Endothelial cell of umbilical vein (primary cell): ENCODE measurements at regions not wholly inside any gene's neighbourhood (a gene's known extent, or its start where the extent isn't known, plus 50 kb on each side); places are given as distances from the start of the nearest gene placed in this dataset.
"Not testable (repeated sequence)": the region's sequence is repeated elsewhere in the genome, so short reads cannot be mapped to it uniquely, and the experiment has no call there.

Source experiments
- BruUV-seq: library from RNA; stranded (reverse); fragments of 400-500 nt; replicated peaks from 2 replicates; lab custom pipeline; 2021; lab: Mats Ljungman, UMichigan
- CTCF ChIA-PET: fragments of 300-600, 350-600 bp; sonication (Branson Sonifier 250); formaldehyde crosslinking; loops from one replicate; lab custom pipeline; 2021; ENCODE audit warnings: antibody characterized with exemption, inconsistent platforms; lab: Charles Lee
- POLR2A ChIA-PET: fragments of 300-600, 350-600 bp; sonication (Branson Sonifier 250); formaldehyde crosslinking; loops from one replicate; lab custom pipeline; 2021; ENCODE audit warnings: antibody characterized with exemption, inconsistent platforms; lab: Charles Lee
- DNase-seq: peaks from one replicate; pipeline ENCODE4 v3.0.0-alpha.2; 2011; ENCODE audit warnings: low read depth, low spot score
- FAIRE-seq: peaks from 2 replicates; lab custom pipeline; 2011; peaks lifted over from hg19 to GRCh38; lab: Jason Lieb, UNC
- H2AFZ ChIP-seq: 2 replicates; pipeline ENCODE4 v1.6.0; 2012; ENCODE audit warnings: low read depth, low read length, control low read depth, inconsistent platforms
- H3K27ac ChIP-seq: 2 replicates; pipeline ENCODE4 v1.5.1; 2011; ENCODE audit warnings: low read depth, mild to moderate bottlenecking, control low read depth, low read length, moderate library complexity; ENCODE audit not compliant: insufficient read depth
- H3K27me3 ChIP-seq, 2 experiments: 2 replicates each; pipeline versions ENCODE4 v1.6.0 to v1.6.1; 2011; ENCODE audit warnings: low read length in 2 of 2, mixed read lengths in 1 of 2; ENCODE audit not compliant: control insufficient read depth in 2 of 2, insufficient read depth in 2 of 2
- H3K36me3 ChIP-seq, 2 experiments: 2 replicates in 1 of 2; 3 replicates in 1 of 2; pipeline ENCODE4 v1.5.1; 2011; ENCODE audit warnings: low read length in 2 of 2, mild to moderate bottlenecking in 1 of 2, moderate library complexity in 1 of 2; ENCODE audit not compliant: control insufficient read depth in 2 of 2, insufficient read depth in 2 of 2; ENCODE audit errors: extremely low read depth in 1 of 2
- H3K4me1 ChIP-seq: 3 replicates; pipeline ENCODE4 v1.5.1; 2011; ENCODE audit warnings: mild to moderate bottlenecking, low read length; ENCODE audit not compliant: control insufficient read depth, insufficient read depth; ENCODE audit errors: extremely low read depth
- H3K4me2 ChIP-seq: 2 replicates; pipeline ENCODE4 v1.6.1; 2011; ENCODE audit warnings: low read length, control low read depth, mixed read lengths; ENCODE audit not compliant: insufficient read depth
- H3K4me3 ChIP-seq, 3 experiments: fragments of 200-600 bp in 1 of 3; sonication (generic), shearing (Covaris generic) in 1 of 3; replicated peaks in 1 of 3; 2 replicates each; pipeline ENCODE4 v1.5.1; 2011 to 2016; ENCODE audit warnings: control low read depth in 3 of 3, low read length in 3 of 3, mild to moderate bottlenecking in 2 of 3, inconsistent platforms in 1 of 3, low read depth in 1 of 3, moderate library complexity in 1 of 3; ENCODE audit not compliant: insufficient read depth in 1 of 3
- H3K79me2 ChIP-seq: 2 replicates; pipeline ENCODE4 v1.6.0; 2012; ENCODE audit warnings: low read length, inconsistent platforms; ENCODE audit not compliant: control insufficient read depth, insufficient read depth
- H3K9ac ChIP-seq: replicated peaks from 2 replicates; pipeline ENCODE3; 2011; ENCODE audit warnings: low read length, control low read depth; ENCODE audit not compliant: insufficient read depth; ENCODE audit errors: extremely low read depth
- H3K9me1 ChIP-seq: replicated peaks from 3 replicates; pipeline ENCODE4 v1.6.0; 2011; ENCODE audit warnings: mild to moderate bottlenecking, low read length; ENCODE audit not compliant: control insufficient read depth, insufficient read depth; ENCODE audit errors: extremely low read depth
- H3K9me3 ChIP-seq: replicated peaks from 2 replicates; pipeline ENCODE4 v1.5.1; 2012; ENCODE audit warnings: low read length, inconsistent platforms; ENCODE audit not compliant: control insufficient read depth, insufficient read depth
- H4K20me1 ChIP-seq: replicated peaks from 2 replicates; pipeline ENCODE3; 2011; ENCODE audit warnings: mild to moderate bottlenecking, low read length; ENCODE audit not compliant: control insufficient read depth, insufficient read depth; ENCODE audit errors: extremely low read depth
- CTCF ChIP-seq, 2 donors: IDR thresholded peaks; 1 replicate in 1 of 2; 2 replicates in 1 of 2; pipeline ENCODE4 v1.5.1; 2011; ENCODE audit warnings: low read length in 2 of 2, mild to moderate bottlenecking in 2 of 2, moderate library complexity in 2 of 2, control low read depth in 1 of 2, inconsistent platforms in 1 of 2, low read depth in 1 of 2; ENCODE audit not compliant: insufficient read depth in 1 of 2; ENCODE audit errors: extremely low read depth in 1 of 2
- EZH2 ChIP-seq: IDR thresholded peaks from 2 replicates; pipeline ENCODE4 v1.6.1; 2012; ENCODE audit warnings: borderline replicate concordance, low read depth, mild to moderate bottlenecking, moderate library complexity, low read length, inconsistent platforms; ENCODE audit not compliant: severe bottlenecking
- FOS ChIP-seq: IDR thresholded peaks from 2 replicates; pipeline ENCODE4 v1.6.1; 2011; ENCODE audit warnings: mild to moderate bottlenecking, low read length, moderate library complexity, borderline replicate concordance; ENCODE audit not compliant: insufficient read depth
- GATA2 ChIP-seq: IDR thresholded peaks from 2 replicates; pipeline ENCODE4 v1.7.0; 2011; ENCODE audit warnings: low read depth, mild to moderate bottlenecking, moderate library complexity, mixed read lengths, low read length; ENCODE audit not compliant: insufficient read length, insufficient read depth
- JUN ChIP-seq: IDR thresholded peaks from 2 replicates; pipeline ENCODE4 v1.6.1; 2011; ENCODE audit warnings: borderline replicate concordance, low read depth; ENCODE audit not compliant: insufficient read length, insufficient read depth
- MAX ChIP-seq: IDR thresholded peaks from 2 replicates; pipeline ENCODE4 v1.6.1; 2011; ENCODE audit not compliant: insufficient read depth, insufficient read length
- MYC ChIP-seq: IDR thresholded peaks from one replicate; pipeline ENCODE4 v1.6.1; 2011; ENCODE audit warnings: mild to moderate bottlenecking, low read depth, low read length
- POLR2A ChIP-seq: IDR thresholded peaks from 2 replicates; pipeline ENCODE4 v1.6.1; 2012; ENCODE audit warnings: low read depth, mild to moderate bottlenecking, control low read depth, low read length
- POLR2AphosphoS5 ChIP-seq: IDR thresholded peaks from 2 replicates; pipeline ENCODE4 v1.6.1; 2012; ENCODE audit warnings: low read depth, mild to moderate bottlenecking, control low read depth, low read length, moderate library complexity; ENCODE audit not compliant: insufficient read depth
- dilution Hi-C: fragments of 300-500 bp; cut with MboI; formaldehyde crosslinking; loops from one replicate; pipeline ENCODE4 v1.15.0; 2019; ENCODE audit warnings: low sequenced_read_pairs; ENCODE audit not compliant: extremely low pct_ligation_motif_present
- intact Hi-C: fragments of 100-400 bp; cut with micrococcal nuclease; formaldehyde crosslinking; loops from one replicate; pipeline ENCODE4 v1.10.0; 2022

GRCh38 chr3:88744896-88745295 is 362.5 kb upstream of the EPHA3 start:
- FAIRE-seq (no peak), DNase-seq (no peak)
- Histone ChIP-seq H3K4me3 (no peak overlapping the region), H3K27ac (no peak overlapping the region), H3K36me3 (no peaks in the 10 kb centered on the region), H3K9me3 (no peaks in the 10 kb centered on the region), H3K4me2 (no peak overlapping the region), H2AFZ (no peak overlapping the region), H3K9ac (no peak overlapping the region), H3K79me2 (no peaks in the 10 kb centered on the region), H3K9me1 (no peaks in the 10 kb centered on the region), H3K4me1 (no peaks in the 10 kb centered on the region), H4K20me1 (no peaks in the 10 kb centered on the region), H3K27me3 (no peaks in the 10 kb centered on the region)
- POLR2A ChIA-PET: no interaction called here
- CTCF ChIA-PET: no interaction called here
- intact Hi-C loops (no loop called here), dilution Hi-C loops (no loop called here)
- no TSS peak for BruUV-seq
- TF ChIP-seq MAX: no peak
- TF ChIP-seq POLR2A: no peak
- no peak for TF ChIP-seq POLR2AphosphoS5
- TF ChIP-seq GATA2: no peak
- TF ChIP-seq JUN: no peak
- TF ChIP-seq CTCF (IDR thresholded peaks at IDR 0.05; ENCODE audit: extremely low read depth in 1 of 2, insufficient read depth in 1 of 2, low read depth in 1 of 2, low read length in 2 of 2): no peak
- TF ChIP-seq EZH2: no peak
- TF ChIP-seq MYC: no peak
- no peak for TF ChIP-seq FOS

- H3K27me3 ChIP-seq, intact Hi-C loops, H4K20me1 ChIP-seq, H3K9me3 ChIP-seq, H3K9me1 ChIP-seq, DNase-seq, POLR2A ChIA-PET, CTCF ChIA-PET, dilution Hi-C loops, H3K4me1 ChIP-seq, H3K79me2 ChIP-seq, BruUV-seq, H3K4me3 ChIP-seq, FAIRE-seq, H3K27ac ChIP-seq, H3K9ac ChIP-seq, H2AFZ ChIP-seq, H3K4me2 ChIP-seq, H3K36me3 ChIP-seq: not testable (repeated sequence)
Measured at GRCh38 chr3:88747145-88747544, 360.3 kb upstream of the EPHA3 start.
